NCI-H345 (cell line): ENCODE measurements at regions not wholly inside any gene's neighbourhood (a gene's known extent, or its start where the extent isn't known, plus 50 kb on each side); places are given as distances from the start of the nearest gene placed in this dataset.

Experiments
- DNase-seq: peaks from one replicate; lab custom pipeline; 2025; lab: John Stamatoyannopoulos, UW

- DNase-seq = no peak
These were observed 63.1 kb downstream of the LRRC32 start for GRCh38 chr11:76607431-76607830.

- DNase-seq = no peak
These were observed 65.0 kb downstream of the LRRC32 start for GRCh38 chr11:76605338-76606074.

- no peak for DNase-seq
These were observed 65.8 kb downstream of the LRRC32 start for GRCh38 chr11:76604626-76605241.

- DNase-seq = peak; percentile 24
These were observed 66.4 kb downstream of the LRRC32 start for GRCh38 chr11:76604081-76604625.

GRCh38 chr11:76603202-76603601, 67.3 kb downstream of the LRRC32 start:
- no peak for DNase-seq
